ENCODE measurements at regions not wholly inside any gene's neighbourhood (a gene's known extent, or its start where the extent isn't known, plus 50 kb on each side); places are given as distances from the start of the nearest gene placed in this dataset.

DNA sequence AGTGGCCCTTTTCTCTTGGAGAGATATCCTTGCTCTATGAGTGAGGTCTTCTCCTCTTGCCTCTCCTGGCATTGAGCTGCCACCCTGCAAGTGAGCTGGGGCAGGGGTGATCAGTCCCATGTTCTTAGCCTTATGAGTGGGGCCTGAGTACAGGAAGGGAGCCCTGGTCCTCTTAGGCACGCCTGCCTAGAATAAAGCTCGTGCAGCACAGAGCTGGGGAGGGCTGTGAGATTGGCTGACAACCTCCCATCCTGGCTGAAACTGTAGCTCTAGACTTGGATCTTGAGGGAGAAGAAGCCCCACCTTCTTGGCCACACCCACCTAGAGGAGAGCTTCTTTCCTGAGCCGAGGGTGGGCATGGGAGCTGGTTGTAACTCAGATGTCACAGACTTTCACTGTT, 305.0 kb upstream of the ZNF32 start:
- CTCF ChIA-PET, result no interaction called here
- TF ChIP-seq, protein P1, sequence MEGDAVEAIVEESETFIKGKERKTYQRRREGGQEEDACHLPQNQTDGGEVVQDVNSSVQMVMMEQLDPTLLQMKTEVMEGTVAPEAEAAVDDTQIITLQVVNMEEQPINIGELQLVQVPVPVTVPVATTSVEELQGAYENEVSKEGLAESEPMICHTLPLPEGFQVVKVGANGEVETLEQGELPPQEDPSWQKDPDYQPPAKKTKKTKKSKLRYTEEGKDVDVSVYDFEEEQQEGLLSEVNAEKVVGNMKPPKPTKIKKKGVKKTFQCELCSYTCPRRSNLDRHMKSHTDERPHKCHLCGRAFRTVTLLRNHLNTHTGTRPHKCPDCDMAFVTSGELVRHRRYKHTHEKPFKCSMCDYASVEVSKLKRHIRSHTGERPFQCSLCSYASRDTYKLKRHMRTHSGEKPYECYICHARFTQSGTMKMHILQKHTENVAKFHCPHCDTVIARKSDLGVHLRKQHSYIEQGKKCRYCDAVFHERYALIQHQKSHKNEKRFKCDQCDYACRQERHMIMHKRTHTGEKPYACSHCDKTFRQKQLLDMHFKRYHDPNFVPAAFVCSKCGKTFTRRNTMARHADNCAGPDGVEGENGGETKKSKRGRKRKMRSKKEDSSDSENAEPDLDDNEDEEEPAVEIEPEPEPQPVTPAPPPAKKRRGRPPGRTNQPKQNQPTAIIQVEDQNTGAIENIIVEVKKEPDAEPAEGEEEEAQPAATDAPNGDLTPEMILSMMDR (IDR thresholded peaks at IDR 0.05; ENCODE audit: low read depth, low read length), result no peak
- no peak for DNase-seq (ENCODE audit: low read depth, low spot score)
- Histone ChIP-seq H3K9me3 (ENCODE audit: control insufficient read depth, insufficient read depth, low read length) (peaks cover 7% of the 10 kb centered on the region; the same call in 1 of the 2 replicates), H3K4me3 (ENCODE audit: low read depth, low read length) (no peak overlapping the region), H3K27ac (ENCODE audit: low read depth, low read length) (no peak overlapping the region), H3K27me3 (ENCODE audit: control insufficient read depth, insufficient read depth, low read length) (peaks cover 9% of the 10 kb centered on the region)
- POLR2A ChIA-PET, result no interaction called here

- no peak overlapping the region for H3K27ac ChIP-seq (ENCODE audit: low read depth, low read length)
- peaks cover 7% of the 10 kb centered on the region; the same call in 1 of the 2 replicates for H3K9me3 ChIP-seq (ENCODE audit: control insufficient read depth, insufficient read depth, low read length)
- ChIA-PET CTCF (no interaction called here), POLR2A (interaction anchor here (0.6 kb wide), 1 partner anchor 192 kb away, joined by 3 read pairs; no protein-coding TSS in a partner anchor)
- DNase-seq (ENCODE audit: low read depth, low spot score), result no peak
- peaks cover 9% of the 10 kb centered on the region for H3K27me3 ChIP-seq (ENCODE audit: control insufficient read depth, insufficient read depth, low read length)
- TF ChIP-seq, protein P1 (IDR thresholded peaks at IDR 0.05; ENCODE audit: low read depth, low read length), result no peak
- no peak overlapping the region for H3K4me3 ChIP-seq (ENCODE audit: low read depth, low read length)
Observed at GRCh38 chr10:43952760-43953159, 304.1 kb upstream of the ZNF32 start.

DNA sequence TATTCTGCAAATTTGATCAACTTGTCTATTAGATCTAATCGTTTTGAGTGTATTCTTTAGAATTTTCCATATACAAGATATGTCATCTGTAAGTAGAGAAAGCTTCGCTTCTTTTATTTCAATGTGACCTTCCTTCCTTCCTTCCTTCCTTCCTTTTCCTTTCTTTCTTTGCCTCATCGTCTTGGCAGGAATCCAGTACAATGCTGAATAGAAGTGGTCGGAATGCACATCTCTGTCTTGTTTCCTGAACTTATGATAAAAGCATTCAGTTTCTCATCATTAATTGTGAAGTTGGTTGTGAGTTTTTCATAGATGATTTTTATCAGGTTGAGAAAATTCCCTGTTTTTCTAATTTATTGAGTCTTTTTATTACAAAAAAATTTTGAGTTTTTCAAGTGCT, 300.7 kb upstream of the ZNF32 start:
- no peak for DNase-seq (ENCODE audit: low read depth, low spot score)
- ChIA-PET CTCF (no interaction called here), POLR2A (no interaction called here)
- peaks cover 3% of the 10 kb centered on the region for H3K27me3 ChIP-seq (ENCODE audit: control insufficient read depth, insufficient read depth, low read length)
- peaks cover 7% of the 10 kb centered on the region; the same call in 1 of the 2 replicates for H3K9me3 ChIP-seq (ENCODE audit: control insufficient read depth, insufficient read depth, low read length)
- TF ChIP-seq, protein P1 (IDR thresholded peaks at IDR 0.05; ENCODE audit: low read depth, low read length), result no peak
- no peak overlapping the region for H3K4me3 ChIP-seq (ENCODE audit: low read depth, low read length)
- no peak overlapping the region for H3K27ac ChIP-seq (ENCODE audit: low read depth, low read length)

- H3K27me3 ChIP-seq (ENCODE audit: control insufficient read depth, insufficient read depth, low read length), result no peaks in the 10 kb centered on the region
- CTCF ChIA-PET, result no interaction called here
- POLR2A ChIA-PET, result no interaction called here
Observed at GRCh38 chr10:43946445-43946844, 297.8 kb upstream of the ZNF32 start.

DNA sequence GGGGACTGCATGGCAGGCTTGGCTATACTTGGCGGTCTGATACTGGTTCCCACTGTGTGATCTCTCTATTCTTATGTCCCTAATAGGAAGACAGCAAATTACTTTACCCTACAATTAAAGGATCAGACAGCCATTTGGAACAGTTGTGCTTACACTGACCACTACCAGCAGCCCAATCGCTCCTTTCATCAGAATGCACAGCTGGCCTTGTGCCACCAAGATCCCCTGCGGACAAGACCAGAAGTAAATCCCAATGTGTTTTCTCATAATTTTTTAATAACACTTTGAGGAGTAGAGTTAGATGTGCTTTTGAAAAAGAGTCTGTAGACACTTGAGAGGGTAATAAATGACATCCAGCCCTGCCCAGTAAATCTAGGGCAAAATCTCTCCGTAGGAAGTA, 297.2 kb upstream of the ZNF32 start:
- Histone ChIP-seq H3K9me3 (ENCODE audit: control insufficient read depth, insufficient read depth, low read length) (no peaks in the 10 kb centered on the region), H3K27ac (ENCODE audit: low read depth, low read length) (no peak overlapping the region), H3K4me3 (ENCODE audit: low read depth, low read length) (no peak overlapping the region), H3K27me3 (ENCODE audit: control insufficient read depth, insufficient read depth, low read length) (no peaks in the 10 kb centered on the region)
- POLR2A ChIA-PET, result no interaction called here
- CTCF ChIA-PET, result no interaction called here
- DNase-seq (ENCODE audit: low read depth, low spot score), result no peak
- TF ChIP-seq, protein P1 (IDR thresholded peaks at IDR 0.05; ENCODE audit: low read depth, low read length), result no peak

More at GRCh38 chr10:43946445-43946844, 297.8 kb upstream of the ZNF32 start:
- DNase-seq (ENCODE audit: low read depth, low spot score), result no peak
- Histone ChIP-seq H3K27ac (ENCODE audit: low read depth, low read length) (no peak overlapping the region), H3K9me3 (ENCODE audit: control insufficient read depth, insufficient read depth, low read length) (no peaks in the 10 kb centered on the region), H3K4me3 (ENCODE audit: low read depth, low read length) (no peak overlapping the region)
- TF ChIP-seq, protein P1 (IDR thresholded peaks at IDR 0.05; ENCODE audit: low read depth, low read length), result no peak
